SK-N-SH treated with all-trans-retinoic acid at 6 μM for 48 hours (cell line): ENCODE measurements at regions not wholly inside any gene's neighbourhood (a gene's known extent, or its start where the extent isn't known, plus 50 kb on each side); places are given as distances from the start of the nearest gene placed in this dataset.

ENCODE experiments used
- ATAC-seq: fragments of 200-7000 bp; cut with Tn5 transposase; 3 replicates; pipeline ENCODE4 v1.9.1; 2020; ENCODE audit warnings: mild to moderate bottlenecking, moderate library complexity
- ARNTL ChIP-seq: fragments of 450-650 bp; formaldehyde crosslinking; IDR thresholded peaks from 2 replicates; pipeline ENCODE4 v1.5.0; 2020; ENCODE audit warnings: low read depth, mild to moderate bottlenecking, moderate library complexity, borderline replicate concordance
- BACH2 ChIP-seq: fragments of 250-450 bp; sonication (Bioruptor Pico); IDR thresholded peaks from 2 replicates; pipeline ENCODE4 v1.9.0; 2021; ENCODE audit warnings: mild to moderate bottlenecking, borderline replicate concordance
- CSDC2 ChIP-seq: fragments of 250-450 bp; sonication (Bioruptor Pico); IDR thresholded peaks from 2 replicates; pipeline ENCODE4 v1.5.0; 2020; ENCODE audit warnings: mild to moderate bottlenecking, moderate library complexity
- ESRRG ChIP-seq: fragments of 250-450 bp; sonication (Bioruptor Pico); IDR thresholded peaks from 2 replicates; pipeline ENCODE4 v1.6.1; 2021; ENCODE audit warnings: mild to moderate bottlenecking
- GLIS3 ChIP-seq: fragments of 250-450 bp; sonication (Bioruptor Pico); IDR thresholded peaks from 2 replicates; pipeline ENCODE4 v1.5.0; 2020; ENCODE audit warnings: mild to moderate bottlenecking, moderate library complexity
- ISL1 ChIP-seq: fragments of 250-450 bp; sonication (Bioruptor Pico); IDR thresholded peaks from 2 replicates; pipeline ENCODE4 v2.1.2; 2022; ENCODE audit warnings: mild to moderate bottlenecking, moderate library complexity
- OSR1 ChIP-seq: fragments of 250-450 bp; sonication (Bioruptor Pico); IDR thresholded peaks from 2 replicates; pipeline ENCODE4 v1.8.0; 2022; ENCODE audit warnings: moderate library complexity, mild to moderate bottlenecking, inconsistent platforms
- PPARA ChIP-seq: fragments of 250-450 bp; sonication (Bioruptor Pico); IDR thresholded peaks from 2 replicates; pipeline ENCODE4 v1.5.0; 2020; ENCODE audit warnings: mild to moderate bottlenecking, borderline replicate concordance
- RARB ChIP-seq: fragments of 250-450 bp; sonication (Bioruptor Pico); IDR thresholded peaks from 2 replicates; pipeline ENCODE4 v1.8.0; 2021; ENCODE audit warnings: mild to moderate bottlenecking, moderate library complexity
- SNAI2 ChIP-seq: fragments of 250-450 bp; sonication (Bioruptor Pico); IDR thresholded peaks from 2 replicates; pipeline ENCODE4 v1.5.0; 2020; ENCODE audit warnings: mild to moderate bottlenecking, moderate library complexity
- TCF4 ChIP-seq: fragments of 250-450 bp; sonication (Bioruptor Pico); IDR thresholded peaks from 2 replicates; pipeline ENCODE4 v1.8.0; 2021; ENCODE audit warnings: mild to moderate bottlenecking, moderate library complexity, borderline replicate concordance
- TOX ChIP-seq: fragments of 250-450 bp; sonication (Bioruptor Pico); IDR thresholded peaks from 2 replicates; pipeline ENCODE4 v1.8.0; 2021; ENCODE audit warnings: mild to moderate bottlenecking, moderate library complexity, borderline replicate concordance
- ZC3H10 ChIP-seq: fragments of 250-450 bp; sonication (Bioruptor Pico); IDR thresholded peaks from 2 replicates; pipeline ENCODE4 v1.5.1; 2021; ENCODE audit warnings: mild to moderate bottlenecking, moderate library complexity
- ZFP3 ChIP-seq: fragments of 250-450 bp; sonication (Bioruptor Pico); IDR thresholded peaks from 2 replicates; pipeline ENCODE4 v1.5.0; 2020; ENCODE audit warnings: mild to moderate bottlenecking, moderate library complexity
- ZFP30 ChIP-seq: fragments of 450-650 bp; formaldehyde crosslinking; IDR thresholded peaks from 2 replicates; pipeline ENCODE4 v1.5.0; 2022; ENCODE audit warnings: mild to moderate bottlenecking, moderate library complexity
- ZNF565 ChIP-seq: fragments of 450-650 bp; formaldehyde crosslinking; conservative IDR thresholded peaks from 2 replicates; pipeline ENCODE4 v1.5.0; 2020; ENCODE audit warnings: low read depth, mild to moderate bottlenecking, moderate library complexity
- ZNF70 ChIP-seq: fragments of 450-650 bp; formaldehyde crosslinking; IDR thresholded peaks from 2 replicates; pipeline ENCODE4 v1.5.0; 2020; ENCODE audit warnings: mild to moderate bottlenecking, moderate library complexity
- ZNF8 ChIP-seq: fragments of 450-650 bp; formaldehyde crosslinking; IDR thresholded peaks from 2 replicates; pipeline ENCODE4 v1.5.0; 2020; ENCODE audit warnings: mild to moderate bottlenecking, moderate library complexity
- TF ChIP-seq, protein P1 (sequence below): fragments of 250-450 bp; sonication (Bioruptor Pico); IDR thresholded peaks from 2 replicates; pipeline ENCODE4 v1.5.1; 2020; ENCODE audit warnings: low read depth, mild to moderate bottlenecking, moderate library complexity
- TF ChIP-seq, protein P2 (sequence below): fragments of 250-450 bp; sonication (Bioruptor Pico); IDR thresholded peaks from 2 replicates; pipeline ENCODE4 v1.5.1; 2021; ENCODE audit warnings: mild to moderate bottlenecking, moderate library complexity
- TF ChIP-seq, protein P3 (sequence below): fragments of 250-450 bp; sonication (Bioruptor Pico); IDR thresholded peaks from 2 replicates; pipeline ENCODE4 v1.8.0; 2021; ENCODE audit warnings: low read depth, mild to moderate bottlenecking, moderate library complexity, borderline replicate concordance
- TF ChIP-seq, protein P4 (sequence below): fragments of 250-450 bp; sonication (Bioruptor Pico); IDR thresholded peaks from 2 replicates; pipeline ENCODE4 v1.5.0; 2020; ENCODE audit warnings: mild to moderate bottlenecking, moderate library complexity
- TF ChIP-seq, protein P5 (sequence below): fragments of 250-450 bp; sonication (Bioruptor Pico); IDR thresholded peaks from 2 replicates; pipeline ENCODE4 v1.8.0; 2020; ENCODE audit warnings: mild to moderate bottlenecking, moderate library complexity, borderline replicate concordance

DNA sequence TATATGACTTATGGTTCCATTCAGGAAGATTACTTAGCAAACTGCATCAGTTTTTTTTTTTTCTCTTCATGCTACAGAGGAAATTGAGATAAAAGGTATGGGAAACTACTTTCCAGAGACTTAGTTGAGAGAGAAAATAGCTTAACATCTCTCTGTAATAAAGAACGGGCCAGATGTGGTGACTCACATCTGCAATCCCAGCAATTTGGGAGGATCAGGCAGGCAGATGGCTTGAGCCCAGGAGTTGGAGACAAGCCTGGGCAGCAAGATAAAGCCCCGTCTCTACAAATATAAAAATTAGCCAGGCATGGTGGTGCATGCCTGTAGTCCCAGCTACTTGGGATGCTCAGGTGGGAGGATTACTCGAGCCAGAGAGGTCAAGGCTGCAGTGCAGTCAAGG lies 271.2 kb upstream of the TENM3 start (continued):
- no peak for TF ChIP-seq TOX (CRISPR knock-in tag)

DNA sequence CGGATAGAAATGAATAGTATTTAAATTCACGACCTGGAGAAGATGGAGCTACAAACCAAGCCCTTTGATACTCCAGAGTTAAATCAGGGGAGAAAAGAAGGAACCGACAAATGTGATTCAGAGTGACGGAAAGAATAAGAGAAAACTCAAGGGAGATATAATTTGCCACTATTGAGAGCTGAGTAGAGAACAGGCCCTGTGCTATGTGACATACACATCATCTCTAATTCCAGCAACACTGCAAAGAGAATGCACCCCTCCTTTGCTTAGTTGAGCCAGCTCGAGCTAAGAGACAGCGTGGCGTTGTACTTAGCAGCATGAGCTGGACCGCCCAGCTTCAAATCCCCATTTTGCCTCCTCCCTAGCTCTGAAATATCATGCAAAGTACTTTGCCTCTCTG lies 266.4 kb upstream of the TENM3 start:
- no peak for TF ChIP-seq GLIS3 (CRISPR knock-in tag)
- ATAC-seq: no peak

DNA sequence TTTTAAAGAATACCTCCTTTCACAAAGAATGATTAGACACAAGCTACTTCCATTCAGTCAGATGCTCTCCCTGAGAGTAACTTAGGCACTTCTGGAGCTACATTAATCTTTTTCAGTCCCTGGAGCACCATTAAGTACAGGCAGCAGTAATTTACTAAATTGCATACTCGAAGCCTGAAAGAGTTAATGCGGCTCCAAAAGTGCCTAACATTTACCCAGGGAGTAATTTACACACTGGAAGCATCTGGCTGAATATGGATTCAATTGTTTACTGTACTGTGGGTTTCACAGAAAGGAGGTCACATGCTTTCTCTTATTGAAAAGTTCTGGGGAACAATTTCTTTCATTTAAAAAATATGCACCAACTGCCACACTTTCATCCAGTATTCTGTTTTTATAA lies 260.8 kb upstream of the TENM3 start:
- ATAC-seq: no peak
- no peak for TF ChIP-seq ZNF565 (CRISPR knock-in tag)
- TF ChIP-seq BACH2 (CRISPR knock-in tag): no peak
- no peak for TF ChIP-seq PPARA (CRISPR knock-in tag)
- TF ChIP-seq, protein P1, sequence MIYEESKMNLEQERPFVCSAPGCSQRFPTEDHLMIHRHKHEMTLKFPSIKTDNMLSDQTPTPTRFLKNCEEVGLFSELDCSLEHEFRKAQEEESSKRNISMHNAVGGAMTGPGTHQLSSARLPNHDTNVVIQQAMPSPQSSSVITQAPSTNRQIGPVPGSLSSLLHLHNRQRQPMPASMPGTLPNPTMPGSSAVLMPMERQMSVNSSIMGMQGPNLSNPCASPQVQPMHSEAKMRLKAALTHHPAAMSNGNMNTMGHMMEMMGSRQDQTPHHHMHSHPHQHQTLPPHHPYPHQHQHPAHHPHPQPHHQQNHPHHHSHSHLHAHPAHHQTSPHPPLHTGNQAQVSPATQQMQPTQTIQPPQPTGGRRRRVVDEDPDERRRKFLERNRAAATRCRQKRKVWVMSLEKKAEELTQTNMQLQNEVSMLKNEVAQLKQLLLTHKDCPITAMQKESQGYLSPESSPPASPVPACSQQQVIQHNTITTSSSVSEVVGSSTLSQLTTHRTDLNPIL (CRISPR knock-in tag): no peak
- no peak for TF ChIP-seq ZNF8 (CRISPR knock-in tag)
- TF ChIP-seq ZNF70 (CRISPR knock-in tag): no peak
- no peak for TF ChIP-seq ISL1 (CRISPR knock-in tag)
- TF ChIP-seq ESRRG (CRISPR knock-in tag): no peak
- TF ChIP-seq ZFP3 (CRISPR knock-in tag): no peak
- TF ChIP-seq RARB (CRISPR knock-in tag): no peak
- TF ChIP-seq, protein P2, sequence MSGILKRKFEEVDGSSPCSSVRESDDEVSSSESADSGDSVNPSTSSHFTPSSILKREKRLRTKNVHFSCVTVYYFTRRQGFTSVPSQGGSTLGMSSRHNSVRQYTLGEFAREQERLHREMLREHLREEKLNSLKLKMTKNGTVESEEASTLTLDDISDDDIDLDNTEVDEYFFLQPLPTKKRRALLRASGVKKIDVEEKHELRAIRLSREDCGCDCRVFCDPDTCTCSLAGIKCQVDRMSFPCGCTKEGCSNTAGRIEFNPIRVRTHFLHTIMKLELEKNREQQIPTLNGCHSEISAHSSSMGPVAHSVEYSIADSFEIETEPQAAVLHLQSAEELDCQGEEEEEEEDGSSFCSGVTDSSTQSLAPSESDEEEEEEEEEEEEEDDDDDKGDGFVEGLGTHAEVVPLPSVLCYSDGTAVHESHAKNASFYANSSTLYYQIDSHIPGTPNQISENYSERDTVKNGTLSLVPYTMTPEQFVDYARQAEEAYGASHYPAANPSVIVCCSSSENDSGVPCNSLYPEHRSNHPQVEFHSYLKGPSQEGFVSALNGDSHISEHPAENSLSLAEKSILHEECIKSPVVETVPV (CRISPR knock-in tag): no peak
- no peak for TF ChIP-seq TOX (CRISPR knock-in tag)
- TF ChIP-seq CSDC2 (CRISPR knock-in tag): no peak
- no peak for TF ChIP-seq SNAI2 (CRISPR knock-in tag)
- no peak for TF ChIP-seq ARNTL (CRISPR knock-in tag)
- TF ChIP-seq, protein P3, sequence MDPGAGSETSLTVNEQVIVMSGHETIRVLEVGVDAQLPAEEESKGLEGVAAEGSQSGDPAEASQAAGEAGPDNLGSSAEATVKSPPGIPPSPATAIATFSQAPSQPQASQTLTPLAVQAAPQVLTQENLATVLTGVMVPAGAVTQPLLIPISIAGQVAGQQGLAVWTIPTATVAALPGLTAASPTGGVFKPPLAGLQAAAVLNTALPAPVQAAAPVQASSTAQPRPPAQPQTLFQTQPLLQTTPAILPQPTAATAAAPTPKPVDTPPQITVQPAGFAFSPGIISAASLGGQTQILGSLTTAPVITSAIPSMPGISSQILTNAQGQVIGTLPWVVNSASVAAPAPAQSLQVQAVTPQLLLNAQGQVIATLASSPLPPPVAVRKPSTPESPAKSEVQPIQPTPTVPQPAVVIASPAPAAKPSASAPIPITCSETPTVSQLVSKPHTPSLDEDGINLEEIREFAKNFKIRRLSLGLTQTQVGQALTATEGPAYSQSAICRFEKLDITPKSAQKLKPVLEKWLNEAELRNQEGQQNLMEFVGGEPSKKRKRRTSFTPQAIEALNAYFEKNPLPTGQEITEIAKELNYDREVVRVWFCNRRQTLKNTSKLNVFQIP: no peak
- TF ChIP-seq GLIS3 (CRISPR knock-in tag): no peak
- TF ChIP-seq TCF4: no peak
- TF ChIP-seq, protein P4, sequence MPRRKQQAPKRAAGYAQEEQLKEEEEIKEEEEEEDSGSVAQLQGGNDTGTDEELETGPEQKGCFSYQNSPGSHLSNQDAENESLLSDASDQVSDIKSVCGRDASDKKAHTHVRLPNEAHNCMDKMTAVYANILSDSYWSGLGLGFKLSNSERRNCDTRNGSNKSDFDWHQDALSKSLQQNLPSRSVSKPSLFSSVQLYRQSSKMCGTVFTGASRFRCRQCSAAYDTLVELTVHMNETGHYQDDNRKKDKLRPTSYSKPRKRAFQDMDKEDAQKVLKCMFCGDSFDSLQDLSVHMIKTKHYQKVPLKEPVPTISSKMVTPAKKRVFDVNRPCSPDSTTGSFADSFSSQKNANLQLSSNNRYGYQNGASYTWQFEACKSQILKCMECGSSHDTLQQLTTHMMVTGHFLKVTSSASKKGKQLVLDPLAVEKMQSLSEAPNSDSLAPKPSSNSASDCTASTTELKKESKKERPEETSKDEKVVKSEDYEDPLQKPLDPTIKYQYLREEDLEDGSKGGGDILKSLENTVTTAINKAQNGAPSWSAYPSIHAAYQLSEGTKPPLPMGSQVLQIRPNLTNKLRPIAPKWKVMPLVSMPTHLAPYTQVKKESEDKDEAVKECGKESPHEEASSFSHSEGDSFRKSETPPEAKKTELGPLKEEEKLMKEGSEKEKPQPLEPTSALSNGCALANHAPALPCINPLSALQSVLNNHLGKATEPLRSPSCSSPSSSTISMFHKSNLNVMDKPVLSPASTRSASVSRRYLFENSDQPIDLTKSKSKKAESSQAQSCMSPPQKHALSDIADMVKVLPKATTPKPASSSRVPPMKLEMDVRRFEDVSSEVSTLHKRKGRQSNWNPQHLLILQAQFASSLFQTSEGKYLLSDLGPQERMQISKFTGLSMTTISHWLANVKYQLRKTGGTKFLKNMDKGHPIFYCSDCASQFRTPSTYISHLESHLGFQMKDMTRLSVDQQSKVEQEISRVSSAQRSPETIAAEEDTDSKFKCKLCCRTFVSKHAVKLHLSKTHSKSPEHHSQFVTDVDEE (CRISPR knock-in tag): no peak
- TF ChIP-seq ZFP30 (CRISPR knock-in tag): no peak

DNA sequence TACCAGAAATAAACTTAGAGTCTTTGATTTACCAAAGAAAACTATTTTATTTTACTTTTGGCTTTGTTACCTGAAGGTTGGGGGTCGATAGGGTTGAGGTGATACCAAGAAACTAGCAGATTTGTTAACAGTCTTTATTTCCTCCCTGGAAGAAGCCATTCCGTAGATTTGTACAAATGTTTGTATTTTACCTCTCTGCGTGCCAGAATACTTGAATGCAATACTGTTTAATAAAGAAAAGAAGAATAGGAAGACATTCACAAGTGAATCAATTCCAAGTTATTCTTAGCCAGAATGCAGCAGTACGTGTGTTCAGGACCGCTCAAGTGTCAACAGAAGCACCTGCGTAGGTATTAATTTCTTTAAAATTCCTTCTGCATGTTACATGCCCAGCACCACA lies 260.3 kb upstream of the TENM3 start:
- ATAC-seq: no peak
- TF ChIP-seq OSR1 (CRISPR knock-in tag): no peak
- TF ChIP-seq SNAI2 (CRISPR knock-in tag): no peak
- no peak for TF ChIP-seq ESRRG (CRISPR knock-in tag)
- no peak for TF ChIP-seq ARNTL (CRISPR knock-in tag)
- TF ChIP-seq ZFP30 (CRISPR knock-in tag): no peak
- TF ChIP-seq ZFP3 (CRISPR knock-in tag): no peak
- TF ChIP-seq, protein P5, sequence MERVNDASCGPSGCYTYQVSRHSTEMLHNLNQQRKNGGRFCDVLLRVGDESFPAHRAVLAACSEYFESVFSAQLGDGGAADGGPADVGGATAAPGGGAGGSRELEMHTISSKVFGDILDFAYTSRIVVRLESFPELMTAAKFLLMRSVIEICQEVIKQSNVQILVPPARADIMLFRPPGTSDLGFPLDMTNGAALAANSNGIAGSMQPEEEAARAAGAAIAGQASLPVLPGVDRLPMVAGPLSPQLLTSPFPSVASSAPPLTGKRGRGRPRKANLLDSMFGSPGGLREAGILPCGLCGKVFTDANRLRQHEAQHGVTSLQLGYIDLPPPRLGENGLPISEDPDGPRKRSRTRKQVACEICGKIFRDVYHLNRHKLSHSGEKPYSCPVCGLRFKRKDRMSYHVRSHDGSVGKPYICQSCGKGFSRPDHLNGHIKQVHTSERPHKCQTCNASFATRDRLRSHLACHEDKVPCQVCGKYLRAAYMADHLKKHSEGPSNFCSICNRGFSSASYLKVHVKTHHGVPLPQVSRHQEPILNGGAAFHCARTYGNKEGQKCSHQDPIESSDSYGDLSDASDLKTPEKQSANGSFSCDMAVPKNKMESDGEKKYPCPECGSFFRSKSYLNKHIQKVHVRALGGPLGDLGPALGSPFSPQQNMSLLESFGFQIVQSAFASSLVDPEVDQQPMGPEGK (CRISPR knock-in tag): no peak
- TF ChIP-seq BACH2 (CRISPR knock-in tag): no peak
- TF ChIP-seq, protein P3: no peak
- TF ChIP-seq GLIS3 (CRISPR knock-in tag): no peak
- TF ChIP-seq ISL1 (CRISPR knock-in tag): no peak
- no peak for TF ChIP-seq CSDC2 (CRISPR knock-in tag)
- TF ChIP-seq ZNF8 (CRISPR knock-in tag): no peak
- TF ChIP-seq, protein P4 (CRISPR knock-in tag): no peak
- no peak for TF ChIP-seq ZC3H10
- TF ChIP-seq ZNF70 (CRISPR knock-in tag): no peak
